GM18508 (cell line): ENCODE measurements at regions not wholly inside any gene's neighbourhood (a gene's known extent, or its start where the extent isn't known, plus 50 kb on each side); places are given as distances from the start of the nearest gene placed in this dataset.
"Not testable (repeated sequence)": the region's sequence is repeated elsewhere in the genome, so short reads cannot be mapped to it uniquely, and the experiment has no call there.

ENCODE experiments used
- ATAC-seq: cut with Tn5 transposase; IDR thresholded peaks from one replicate; pipeline ENCODE4 v1.9.1; 2021; ENCODE audit warnings: moderate number of reproducible peaks; ENCODE audit not compliant: insufficient read depth, unreplicated experiment

GRCh38 chr9:38170763-38171537 lies 101.9 kb upstream of the SHB start:
- not testable (repeated sequence) for ATAC-seq

DNA sequence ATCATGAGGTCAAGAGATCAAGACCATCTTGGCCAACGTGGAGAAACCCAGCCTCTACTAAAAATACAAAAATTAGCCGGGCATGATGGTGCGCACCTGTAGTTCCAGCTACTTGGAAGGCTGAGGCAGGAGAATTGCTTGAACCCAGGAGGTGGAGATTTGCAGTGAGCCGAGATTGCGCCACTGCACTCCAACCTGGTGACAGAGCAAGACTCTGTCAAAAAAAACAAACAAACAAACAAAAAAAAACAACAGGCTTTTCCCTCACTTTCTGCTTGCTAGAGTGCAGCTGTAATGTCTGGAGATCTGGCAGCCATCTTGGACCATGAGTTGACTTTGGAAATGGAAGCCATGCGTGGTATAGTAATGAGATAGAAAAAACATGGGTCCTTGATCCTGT lies 101.1 kb upstream of the SHB start:
- ATAC-seq, result not testable (repeated sequence)

DNA sequence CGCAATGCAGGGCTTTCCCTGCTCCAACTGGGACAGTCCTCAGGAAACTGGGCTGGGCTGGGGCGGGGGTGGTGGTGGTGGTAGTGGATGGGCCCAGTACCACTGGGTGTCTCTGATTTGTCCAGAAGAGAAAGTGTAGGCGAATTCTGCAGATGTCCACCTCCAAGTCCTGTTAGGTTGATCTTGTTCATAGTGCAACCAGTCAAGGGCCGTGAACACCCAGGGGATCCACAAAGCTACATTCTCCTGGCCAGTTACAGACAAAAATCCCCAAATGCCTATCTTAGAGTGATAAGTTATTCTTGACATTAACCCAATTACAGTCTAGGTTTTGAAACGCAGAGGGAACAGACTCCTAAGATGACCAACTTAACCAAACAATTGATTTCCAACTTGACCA lies 97.5 kb upstream of the SHB start:
- no peak for ATAC-seq

DNA sequence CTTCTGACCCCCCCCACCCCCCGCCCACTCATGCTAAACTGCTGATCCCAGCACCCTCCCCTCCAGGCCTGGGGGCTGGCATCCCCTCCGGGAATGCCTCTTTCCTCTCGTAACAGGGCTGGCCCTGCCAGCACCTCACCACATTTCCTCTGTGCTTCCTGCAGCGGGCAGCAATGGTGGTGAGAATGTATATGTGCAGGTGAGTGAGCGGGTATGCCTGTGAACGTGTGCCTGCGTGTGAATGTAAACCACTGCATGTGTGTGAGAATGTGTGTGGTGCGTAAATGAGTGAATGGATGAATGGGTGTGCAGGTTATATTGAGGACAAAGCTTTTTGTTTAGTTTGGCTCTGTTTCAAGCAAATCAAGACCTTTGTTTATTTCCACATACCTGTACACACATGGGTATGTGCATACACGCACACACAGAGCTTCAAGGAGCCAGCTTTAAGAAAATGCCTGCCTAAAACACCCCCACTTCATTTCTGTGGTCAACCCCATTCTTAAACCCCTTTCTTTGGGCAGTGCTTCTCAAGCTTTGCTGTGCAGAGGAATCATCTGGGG lies 95.7 kb upstream of the SHB start:
- ATAC-seq, result no peak

- ATAC-seq, result no peak
Measured at GRCh38 chr9:38163518-38163917, 94.5 kb upstream of the SHB start.

- no peak for ATAC-seq
Measured at GRCh38 chr9:38162332-38163211, 93.5 kb upstream of the SHB start.

- no peak for ATAC-seq
Measured at GRCh38 chr9:38160613-38161215, 91.7 kb upstream of the SHB start.

GRCh38 chr9:38159599-38159998 lies 90.6 kb upstream of the SHB start:
- no peak for ATAC-seq

- no peak for ATAC-seq
Measured at GRCh38 chr9:38158628-38159027, 89.6 kb upstream of the SHB start.

- no peak for ATAC-seq
Measured at GRCh38 chr9:38157711-38158110, 88.7 kb upstream of the SHB start.

DNA sequence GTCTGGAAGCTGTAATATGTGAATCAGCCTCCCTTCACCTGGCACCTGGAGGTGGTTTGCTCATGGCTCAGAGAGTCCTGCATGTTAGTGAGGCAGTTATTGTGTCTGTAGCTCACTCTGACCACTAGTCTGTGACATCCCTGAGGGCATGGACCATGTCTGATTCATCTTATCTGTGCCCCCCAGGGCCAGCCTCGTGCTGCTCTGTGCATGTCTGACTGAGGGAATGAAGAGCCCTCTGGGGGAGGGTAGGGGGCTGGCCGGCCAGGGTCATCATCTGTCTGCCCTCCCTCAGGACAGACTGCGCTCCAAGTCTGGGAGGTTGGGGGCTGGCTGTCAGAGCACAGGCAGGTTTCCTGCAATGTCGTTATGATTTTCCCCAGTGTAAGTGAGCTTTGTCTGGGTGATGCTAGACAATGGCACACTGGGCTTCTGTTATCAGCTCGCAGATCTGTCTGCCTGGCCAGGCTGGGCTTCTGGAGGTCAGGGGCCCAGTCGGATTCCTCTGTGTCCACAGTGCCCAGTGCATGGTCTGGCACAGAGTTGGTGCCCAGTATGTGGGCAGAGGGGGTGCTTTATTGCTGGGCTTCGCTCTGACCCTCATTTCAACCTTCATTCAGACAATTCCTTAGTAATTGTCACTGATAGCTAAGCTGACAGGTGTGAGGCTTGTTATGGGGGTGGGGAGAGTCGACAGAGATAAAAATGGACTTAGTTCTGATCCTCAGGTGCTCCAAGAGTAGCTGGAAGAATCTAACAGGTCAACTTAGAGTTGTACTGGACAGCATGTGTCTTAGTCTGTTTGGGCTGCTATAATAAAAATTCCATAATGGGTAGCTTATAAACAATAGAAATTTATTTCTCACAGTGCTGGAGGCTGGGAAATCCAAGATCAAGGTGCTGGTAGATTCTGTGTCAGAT lies 85.7 kb upstream of the SHB start:
- ATAC-seq, result no peak

- ATAC-seq, result no peak
Measured at GRCh38 chr9:38153910-38154291, 84.9 kb upstream of the SHB start.

- no peak for ATAC-seq
Measured at GRCh38 chr9:38153152-38153909, 84.3 kb upstream of the SHB start.

DNA sequence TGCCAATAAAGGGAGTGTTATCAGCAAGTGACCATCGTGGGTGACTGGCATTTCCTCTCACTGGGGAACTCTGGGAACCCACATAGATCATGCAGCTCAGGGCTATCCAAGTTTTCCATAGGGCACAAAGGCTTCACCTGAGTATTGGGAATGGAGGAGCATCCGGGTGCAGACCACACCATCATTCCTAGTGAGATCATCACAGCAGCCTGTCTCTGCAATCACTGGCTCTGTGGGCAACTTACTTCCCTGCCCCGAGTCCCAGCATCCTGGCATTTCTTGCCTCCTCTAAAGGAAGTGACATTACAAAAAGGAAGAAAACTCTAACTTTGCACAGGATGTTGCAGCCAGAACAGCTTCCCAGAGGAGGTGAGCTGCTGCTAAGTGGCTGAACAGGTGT lies 80.6 kb upstream of the SHB start:
- no peak for ATAC-seq

DNA sequence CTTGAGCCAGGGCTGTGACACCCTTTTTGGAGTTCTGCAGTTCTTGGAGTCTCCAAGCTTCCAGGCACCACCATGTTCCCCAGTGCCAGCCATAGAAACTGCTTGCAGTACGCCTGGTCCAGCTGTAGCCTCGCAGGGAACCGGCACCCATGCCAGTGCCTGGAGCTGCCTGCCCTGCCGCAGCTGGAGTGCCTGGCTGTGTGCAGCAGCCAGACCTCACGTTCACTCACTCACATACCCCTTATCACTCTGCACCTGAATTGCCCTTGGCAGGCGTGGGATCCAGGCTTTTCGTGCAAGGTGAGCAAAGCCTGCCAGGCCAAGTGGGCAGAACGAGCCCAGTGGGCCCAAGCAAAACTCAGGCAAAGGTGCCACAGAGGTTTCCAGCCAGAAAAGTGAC lies 77.8 kb upstream of the SHB start:
- no peak for ATAC-seq

DNA sequence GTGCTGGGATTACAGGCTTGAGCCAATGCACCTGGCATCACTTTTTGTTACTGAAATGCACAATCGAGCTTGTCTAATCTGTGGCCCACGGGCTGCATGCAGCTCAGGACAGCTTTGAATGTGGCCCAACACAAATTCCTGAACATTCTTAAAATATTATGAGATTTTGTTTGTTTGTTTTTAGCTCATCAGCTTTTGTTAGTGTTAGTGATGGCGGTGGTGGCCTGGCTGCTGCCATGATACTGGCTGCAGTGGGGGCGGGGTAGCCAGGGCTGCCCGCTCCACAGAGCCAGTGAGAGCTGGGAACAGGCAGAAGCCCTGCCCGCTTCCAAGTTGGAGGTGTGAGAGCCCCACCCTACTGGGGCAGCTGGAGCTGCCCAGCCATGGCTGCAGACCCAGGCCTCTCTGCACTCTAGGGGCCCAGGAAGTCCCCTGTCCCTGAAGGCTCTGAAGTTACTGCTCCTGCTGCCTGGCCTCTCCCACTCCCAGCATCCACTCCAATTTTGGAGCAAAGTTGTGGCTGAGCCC lies 76.6 kb upstream of the SHB start:
- no peak for ATAC-seq

- no peak for ATAC-seq
Measured at GRCh38 chr9:38144421-38144820, 75.4 kb upstream of the SHB start.

DNA sequence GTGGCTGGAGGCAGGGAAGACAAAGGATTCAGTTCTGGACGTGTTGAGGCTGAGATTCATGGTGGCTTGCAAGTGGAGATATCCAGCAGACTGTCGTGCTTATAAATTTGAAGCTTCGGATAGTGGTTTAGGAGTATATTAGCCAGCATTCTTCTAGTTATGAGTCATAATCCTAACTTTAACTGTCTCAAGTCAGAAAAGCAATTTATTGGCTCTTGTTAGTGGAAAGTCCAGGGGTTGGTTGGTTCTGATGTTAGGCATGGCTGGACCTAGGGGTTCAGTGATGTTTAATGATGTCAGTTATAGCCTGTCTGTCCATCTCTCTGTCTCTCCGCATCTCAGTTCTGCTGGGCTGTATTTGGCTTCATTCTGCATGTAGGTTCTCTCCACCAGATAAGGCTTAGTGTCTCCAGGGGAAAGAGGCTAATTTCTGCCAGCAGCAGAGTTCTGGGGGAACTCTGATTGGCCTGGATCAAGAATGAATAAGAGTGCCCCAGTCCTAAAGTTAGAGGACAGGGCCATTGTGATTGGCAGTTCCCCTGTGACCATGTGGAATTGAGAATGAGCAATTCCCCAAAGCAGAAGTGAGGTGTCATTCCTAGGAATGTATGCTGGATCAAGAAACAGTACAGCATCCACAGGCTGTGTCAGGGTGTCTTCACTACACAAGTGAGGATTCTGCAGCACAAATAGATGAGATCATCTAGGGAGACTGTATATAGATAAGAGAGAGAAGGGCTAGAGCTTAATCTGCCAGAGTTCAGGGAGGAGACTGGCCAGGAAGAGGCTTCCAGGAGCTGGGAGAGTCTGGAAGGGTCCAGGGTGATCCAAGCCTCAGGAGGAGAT lies 72.9 kb upstream of the SHB start:
- ATAC-seq, result no peak
